ENCODE measurements at regions not wholly inside any gene's neighbourhood (a gene's known extent, or its start where the extent isn't known, plus 50 kb on each side); places are given as distances from the start of the nearest gene placed in this dataset.
"Not testable (repeated sequence)": the region's sequence is repeated elsewhere in the genome, so short reads cannot be mapped to it uniquely, and the experiment has no call there.

DNA sequence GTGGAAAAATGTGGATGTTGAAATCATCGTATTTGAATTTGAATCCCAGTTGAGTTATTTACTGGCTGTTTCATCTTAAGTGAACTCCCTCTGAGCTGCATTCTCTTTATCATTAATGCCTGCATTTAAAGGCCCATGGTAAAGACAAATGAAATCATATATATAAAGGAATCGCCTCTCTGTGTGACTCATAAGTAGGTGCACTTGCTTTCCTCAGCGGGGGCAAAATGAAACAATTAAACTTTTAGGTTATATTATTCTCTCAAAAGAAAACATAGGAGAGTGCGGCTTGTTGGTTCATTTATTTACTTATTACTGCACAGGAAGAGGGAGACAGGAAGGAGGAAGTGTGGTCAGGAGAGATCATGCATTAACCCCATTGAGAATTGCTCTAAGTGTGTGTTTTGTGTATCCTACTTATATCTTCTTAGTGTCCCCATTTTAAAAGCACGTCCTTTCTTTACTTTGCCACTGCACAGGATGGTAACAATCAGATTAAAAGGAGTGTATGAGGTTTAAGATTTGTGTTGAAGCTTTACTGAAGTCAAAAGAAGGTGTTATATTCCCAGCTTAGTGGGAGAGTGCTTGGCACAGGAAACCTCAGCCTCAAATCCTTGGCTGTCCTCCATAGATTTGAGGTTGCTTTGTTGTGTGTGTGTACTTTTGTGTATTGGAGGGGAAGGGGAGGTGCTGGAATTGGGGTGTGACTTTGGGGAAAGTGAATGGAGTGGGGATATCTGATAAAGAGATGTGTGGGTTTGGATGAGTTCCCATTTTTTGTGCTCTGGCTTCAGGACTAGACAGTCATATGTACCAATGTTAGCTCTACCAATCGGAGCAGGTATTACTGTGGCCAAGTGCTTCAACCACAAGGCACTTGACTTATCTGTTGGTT is 595.8 kb upstream of the NR2F2 start:
- DNase-seq, result no peak

DNA sequence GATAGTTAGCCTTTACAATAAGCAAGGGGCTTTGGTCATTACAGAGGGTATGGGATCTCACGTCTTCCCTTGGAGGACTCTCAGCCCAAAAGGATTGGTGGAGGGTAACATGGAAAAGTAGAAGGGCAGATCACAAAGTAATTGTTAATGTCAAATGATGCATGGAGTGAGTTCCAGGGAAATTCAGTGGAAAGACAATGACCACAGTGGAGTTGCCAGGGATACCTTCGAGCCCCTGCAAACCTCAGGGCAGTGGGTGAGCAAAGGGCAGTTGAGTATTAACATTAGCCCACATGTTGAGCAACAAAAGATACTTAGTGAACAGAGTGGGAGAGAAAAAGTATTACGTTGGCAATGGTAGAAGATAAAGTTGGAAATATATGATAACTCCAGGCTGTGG is 593.4 kb upstream of the NR2F2 start:
- no peak for DNase-seq

DNA sequence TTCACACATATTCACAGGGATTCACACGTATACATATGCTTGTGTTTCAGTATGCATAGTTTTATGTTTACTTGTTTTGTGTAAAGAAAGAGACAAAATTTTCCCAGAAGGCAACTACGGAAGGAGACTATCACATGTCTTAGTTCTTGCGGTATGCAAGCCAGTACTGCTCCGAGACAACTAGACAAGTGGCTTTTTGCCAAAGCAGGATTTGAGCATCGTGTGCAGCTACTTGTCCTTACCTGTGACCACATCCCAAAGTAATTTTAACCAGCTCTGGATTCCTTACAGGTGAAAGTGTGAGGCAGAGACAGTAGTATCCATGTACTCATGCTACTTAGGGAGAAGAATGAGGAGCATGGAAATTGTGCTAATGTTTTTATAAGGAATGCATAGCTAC is 591.4 kb upstream of the NR2F2 start:
- no peak for DNase-seq

DNA sequence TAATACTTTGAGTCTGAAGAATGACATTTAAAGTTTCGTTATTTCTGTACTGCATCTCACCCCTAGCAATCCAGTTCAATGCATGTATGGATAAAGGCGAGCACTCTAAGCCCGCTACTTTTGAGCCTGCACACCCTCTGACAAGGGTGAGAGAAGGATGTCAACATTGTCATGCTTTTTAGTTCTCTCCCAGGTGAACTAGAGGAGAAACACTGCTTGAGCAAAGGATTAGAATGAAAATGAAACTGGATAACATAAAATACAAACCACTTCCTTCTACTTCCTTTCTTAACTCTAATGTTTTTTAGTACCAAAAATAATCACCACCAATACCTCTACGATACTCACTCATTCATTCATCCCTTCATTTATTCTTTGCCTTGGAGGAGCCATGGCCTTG is 588.7 kb upstream of the NR2F2 start:
- no peak for DNase-seq

DNA sequence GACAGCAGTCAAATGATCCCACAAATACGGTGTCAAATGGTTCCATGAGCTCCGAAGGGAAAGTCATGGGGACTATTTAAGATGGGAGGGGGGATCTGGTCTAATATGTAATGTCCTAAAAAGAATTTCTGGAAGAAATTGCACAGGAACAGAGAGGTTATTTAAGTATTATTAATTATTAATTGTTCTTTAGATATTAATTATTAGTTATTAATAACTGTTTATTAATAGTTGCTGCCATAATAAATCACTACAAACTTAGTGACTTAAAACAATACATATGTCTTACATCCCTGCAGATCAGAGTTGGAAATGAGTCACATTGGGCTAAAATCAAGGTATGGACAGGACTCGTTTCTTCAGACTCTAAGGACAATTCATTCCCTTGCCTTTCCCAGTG is 588.2 kb upstream of the NR2F2 start:
- DNase-seq, result no peak

DNA sequence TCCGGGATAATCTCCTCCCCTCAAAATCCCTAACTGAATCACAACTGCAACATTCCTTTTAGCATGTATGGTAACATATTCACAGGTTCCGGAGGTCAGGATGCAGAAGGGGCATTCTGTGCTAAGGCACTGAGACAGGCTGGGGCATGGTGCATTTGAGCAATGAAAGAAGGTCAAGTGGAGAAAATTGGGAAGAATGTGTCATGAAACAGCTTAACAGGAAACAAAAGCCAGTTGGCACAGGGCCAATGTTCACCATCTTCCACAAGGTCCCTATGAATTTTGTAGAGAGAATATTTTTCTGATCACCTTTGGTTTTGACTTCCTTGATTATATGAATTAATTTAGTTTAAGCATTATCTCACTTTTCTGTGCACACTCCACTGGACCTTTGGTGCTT is 587.7 kb upstream of the NR2F2 start:
- no peak for DNase-seq

DNA sequence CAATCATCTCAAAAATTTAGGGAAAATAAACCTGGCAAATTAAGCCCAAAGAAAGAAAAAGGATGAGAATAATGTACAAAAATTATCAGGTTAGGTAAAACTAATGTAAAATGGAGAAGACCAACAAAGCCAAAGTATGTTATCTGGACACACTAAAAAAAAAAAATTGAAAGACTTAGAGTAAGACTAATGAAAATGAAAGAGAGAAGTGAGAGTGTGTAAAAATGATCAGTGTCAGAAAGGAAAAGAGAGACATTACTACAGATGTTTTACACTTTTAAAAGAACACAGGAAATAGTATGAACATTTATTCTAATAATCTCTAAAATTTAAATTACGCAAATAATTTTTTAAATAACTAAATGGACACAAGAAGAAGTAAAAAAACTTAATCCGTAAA is 573.3 kb upstream of the NR2F2 start:
- DNase-seq, result no peak

DNA sequence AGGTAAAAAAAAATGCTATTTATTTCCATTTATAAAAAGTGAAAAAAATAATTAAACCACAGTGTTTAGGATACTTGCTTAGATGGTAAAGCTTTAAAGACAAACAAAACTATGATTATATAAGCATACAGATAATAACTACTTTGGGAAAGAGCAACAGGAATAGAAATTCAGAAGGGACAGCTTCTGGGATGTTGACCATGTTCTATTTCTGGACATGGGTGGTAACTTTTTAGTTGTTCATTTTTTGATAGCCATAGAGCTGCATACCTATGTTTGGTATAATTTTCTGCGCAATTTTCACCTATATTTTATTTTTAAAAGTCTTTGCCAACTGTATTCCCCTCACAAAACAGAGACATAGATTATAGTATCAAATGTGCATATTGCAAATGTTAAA is 572.0 kb upstream of the NR2F2 start:
- no peak for DNase-seq

DNA sequence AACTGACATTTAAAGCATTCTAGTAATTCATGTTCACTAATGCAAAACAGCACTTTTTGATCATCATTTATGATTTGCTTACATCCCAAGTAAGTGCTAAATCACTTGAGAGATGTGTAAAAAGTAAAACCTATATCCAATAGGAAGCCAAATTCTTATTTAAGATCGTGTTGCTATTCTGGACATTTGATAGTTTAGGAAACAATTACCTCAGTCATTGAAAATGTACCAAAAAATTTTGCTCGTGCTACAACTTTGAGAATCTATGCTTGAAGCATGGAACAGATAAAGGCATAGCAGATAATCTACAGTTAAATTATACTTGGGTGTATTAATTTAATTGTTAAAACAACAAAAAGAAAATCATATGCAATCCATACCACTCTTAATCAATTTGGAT is 571.6 kb upstream of the NR2F2 start:
- DNase-seq, result no peak

DNA sequence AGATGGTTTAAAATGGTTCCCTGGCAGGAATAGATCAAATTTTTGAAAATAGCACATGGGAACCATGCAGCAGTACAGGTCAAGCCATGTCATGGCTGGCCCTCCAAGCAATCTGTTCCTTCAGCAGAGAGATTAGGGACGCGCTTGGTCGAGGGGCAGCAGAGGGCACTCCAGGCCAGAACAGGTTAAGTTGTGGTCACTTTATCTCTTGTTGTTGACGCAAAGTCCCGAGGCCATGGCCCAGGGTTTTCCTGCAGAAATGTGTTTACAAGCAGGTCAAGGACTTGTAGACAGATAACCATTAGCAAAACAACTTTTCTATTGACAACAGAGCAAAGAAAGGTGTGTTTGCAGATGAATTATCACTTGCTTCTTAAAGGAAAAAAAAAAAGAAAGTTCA is 570.0 kb upstream of the NR2F2 start:
- no peak for DNase-seq

DNA sequence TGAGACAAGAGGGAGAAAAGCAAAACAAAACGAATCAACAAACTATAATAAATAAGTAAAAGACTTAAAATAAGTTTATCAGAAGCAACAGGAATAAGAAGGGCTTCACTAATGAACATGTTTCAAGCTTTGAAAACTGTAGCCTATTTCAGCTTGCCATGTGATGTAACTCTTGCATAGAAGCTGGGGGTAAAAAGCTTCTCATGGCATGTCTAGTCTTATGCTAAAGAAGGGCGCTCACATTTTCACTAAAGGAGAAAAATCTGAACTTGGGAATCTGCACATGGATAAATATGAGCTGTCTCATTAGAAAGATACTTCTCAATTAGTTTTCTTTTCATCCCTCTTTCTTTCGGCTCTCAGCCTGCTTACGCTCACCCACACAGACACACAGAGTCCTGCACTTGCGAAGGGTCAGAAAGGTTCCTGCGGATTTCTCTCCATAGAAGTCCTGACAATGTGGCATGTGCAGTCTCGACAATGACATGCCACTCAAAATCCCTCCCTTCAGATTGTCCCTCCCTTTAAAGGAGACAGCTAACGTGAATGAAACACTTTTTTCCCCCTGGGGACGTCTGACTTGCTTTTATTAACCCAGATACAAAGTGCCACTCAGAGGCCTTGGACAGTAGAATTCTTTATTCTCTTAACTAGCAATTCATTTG is 568.9 kb upstream of the NR2F2 start:
- DNase-seq, result no peak

DNA sequence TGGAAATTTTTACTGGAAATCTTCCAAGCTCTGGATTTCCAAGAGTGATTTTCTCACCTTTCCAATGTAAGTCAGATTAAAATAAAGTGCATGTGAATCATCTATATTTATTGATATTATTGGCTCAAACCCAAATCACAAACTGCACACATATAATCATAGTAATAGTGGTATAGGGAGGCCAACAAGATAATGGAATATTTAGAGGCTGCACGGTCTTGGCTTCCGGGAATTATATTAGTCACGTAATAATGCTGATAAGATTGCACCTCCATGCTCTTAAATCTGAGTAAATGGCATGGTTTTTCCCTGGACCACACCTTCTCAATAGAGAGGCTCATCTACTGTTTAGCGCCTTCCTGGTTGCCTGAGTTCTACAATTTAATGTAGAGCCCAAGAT is 567.1 kb upstream of the NR2F2 start:
- no peak for DNase-seq

DNA sequence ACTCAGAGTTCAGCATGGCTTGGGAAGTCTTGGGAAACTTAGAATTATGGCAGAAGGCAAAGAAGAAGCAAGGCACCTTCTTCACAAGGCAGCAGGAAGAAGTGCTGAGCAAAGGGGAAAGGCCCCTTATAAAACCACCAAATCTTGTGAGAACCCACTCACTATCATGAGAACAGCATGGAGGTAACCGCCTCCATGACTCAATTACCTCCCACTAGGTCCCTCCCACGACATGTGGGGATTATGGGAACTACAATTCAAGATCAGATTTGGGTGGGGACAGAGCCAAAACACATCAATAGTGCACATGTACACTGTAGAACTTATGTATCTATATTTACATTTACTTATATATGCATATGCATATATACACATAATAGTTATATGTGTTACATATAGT is 565.3 kb upstream of the NR2F2 start:
- no peak for DNase-seq

DNA sequence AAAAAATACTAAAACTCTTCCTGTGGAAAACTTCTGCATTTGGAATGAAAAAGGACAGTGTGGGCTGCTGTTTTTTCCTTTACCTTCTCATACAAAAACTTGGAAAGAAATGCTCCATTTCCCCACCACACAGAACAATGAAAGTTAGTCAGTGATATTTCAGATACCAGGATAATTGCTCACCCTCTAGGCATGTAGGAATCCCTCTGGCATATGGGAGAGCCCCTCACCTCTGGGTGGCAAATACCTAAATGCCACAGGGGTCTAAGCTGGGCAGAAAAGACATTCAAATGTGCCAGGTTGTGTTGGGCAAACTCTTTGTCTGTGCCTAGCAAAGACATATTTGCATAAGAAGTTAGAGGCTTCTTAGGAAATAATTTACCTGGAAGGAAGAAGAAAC is 560.3 kb upstream of the NR2F2 start:
- no peak for DNase-seq

DNA sequence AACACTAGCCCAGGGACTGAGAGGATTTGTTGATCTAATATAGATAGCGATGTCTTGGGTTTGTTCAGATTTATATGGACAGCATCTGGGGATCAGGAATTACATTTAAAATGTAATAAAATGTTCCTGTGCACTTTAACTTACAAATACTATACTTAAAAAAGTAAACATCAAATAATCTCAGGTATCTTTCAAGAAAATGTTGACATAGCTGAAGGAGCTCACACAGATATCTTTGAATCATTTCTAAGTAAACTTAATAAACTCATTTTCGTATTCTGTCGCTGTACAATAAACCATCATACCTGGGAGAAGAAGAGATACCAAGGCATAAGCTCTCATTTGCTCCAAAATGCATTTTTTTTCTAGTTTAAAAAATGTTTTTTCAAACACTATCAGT is 557.5 kb upstream of the NR2F2 start:
- no peak for DNase-seq

DNA sequence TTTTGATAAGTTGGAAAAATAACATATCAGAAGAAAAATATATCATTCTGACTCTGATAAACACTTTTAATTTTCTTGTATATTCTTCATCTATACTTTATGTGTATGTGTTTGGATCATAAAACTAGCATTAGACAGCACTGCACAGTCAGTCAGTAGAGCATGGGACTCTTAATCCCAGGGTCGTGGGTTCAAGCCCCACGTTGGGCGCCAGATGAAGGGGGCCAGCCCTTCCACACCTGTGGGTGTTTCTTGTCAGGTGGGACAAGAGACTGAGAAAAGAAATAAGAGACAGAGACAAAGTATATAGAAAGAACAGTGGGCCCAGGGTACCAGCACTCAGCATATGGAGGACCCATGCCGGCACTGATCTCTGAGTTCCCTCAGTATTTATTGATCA is 546.0 kb upstream of the NR2F2 start:
- no peak for DNase-seq

DNA sequence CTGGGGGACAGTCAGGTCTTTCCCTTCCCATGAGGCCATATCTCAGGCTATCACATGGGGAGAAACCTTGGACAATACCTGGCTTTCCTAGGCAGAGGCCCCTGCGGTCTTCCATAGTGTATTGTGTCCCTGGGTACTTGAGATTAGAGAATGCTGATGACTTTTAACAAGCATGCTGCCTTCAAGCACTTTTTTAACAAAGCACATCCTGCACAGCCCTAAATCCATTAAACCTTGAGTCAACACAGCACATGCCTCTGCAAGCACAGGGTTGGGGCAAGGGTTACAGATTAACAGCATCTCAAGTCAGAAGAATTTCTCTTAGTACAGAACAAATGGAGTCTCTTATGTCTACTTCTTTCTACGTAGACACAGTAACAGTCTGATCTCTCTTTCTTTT is 545.2 kb upstream of the NR2F2 start:
- not testable (repeated sequence) for DNase-seq

DNA sequence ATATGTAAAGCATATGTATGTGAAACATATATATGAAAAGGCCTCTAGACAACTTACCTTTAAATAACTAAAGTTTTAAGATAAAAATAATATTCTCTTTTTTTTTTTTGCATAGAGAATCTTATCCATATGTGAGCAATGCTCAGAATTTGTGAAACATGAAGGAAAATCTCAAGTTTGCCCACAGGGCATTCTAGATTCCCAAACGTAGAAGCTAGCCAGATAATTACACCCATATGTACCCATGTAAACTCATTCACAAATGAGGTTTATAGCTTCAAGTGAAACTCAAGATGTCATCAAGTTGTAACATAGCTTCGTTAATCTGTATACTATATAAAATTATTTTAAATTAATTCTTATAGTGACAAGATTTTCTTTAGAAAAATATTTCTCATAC is 537.3 kb upstream of the NR2F2 start:
- no peak for DNase-seq

DNA sequence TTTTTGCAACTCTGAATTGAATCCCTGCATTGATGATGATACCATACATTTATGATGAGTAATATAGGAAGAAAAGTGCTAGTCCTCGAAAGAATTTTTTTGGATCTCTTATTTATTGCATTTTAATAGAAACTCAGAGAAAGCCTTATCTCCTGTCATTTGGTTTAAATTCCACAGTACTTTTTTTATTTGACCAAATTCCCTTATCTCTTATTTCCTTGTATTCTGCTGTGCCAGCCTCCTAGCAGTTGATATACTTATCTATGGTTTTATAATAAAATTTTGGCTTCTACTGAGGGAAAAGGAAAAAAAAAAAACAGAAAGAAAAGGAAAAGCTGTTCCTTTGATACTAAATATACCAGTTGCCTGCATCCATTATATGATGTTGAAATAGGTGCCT is 535.1 kb upstream of the NR2F2 start:
- DNase-seq, result no peak

DNA sequence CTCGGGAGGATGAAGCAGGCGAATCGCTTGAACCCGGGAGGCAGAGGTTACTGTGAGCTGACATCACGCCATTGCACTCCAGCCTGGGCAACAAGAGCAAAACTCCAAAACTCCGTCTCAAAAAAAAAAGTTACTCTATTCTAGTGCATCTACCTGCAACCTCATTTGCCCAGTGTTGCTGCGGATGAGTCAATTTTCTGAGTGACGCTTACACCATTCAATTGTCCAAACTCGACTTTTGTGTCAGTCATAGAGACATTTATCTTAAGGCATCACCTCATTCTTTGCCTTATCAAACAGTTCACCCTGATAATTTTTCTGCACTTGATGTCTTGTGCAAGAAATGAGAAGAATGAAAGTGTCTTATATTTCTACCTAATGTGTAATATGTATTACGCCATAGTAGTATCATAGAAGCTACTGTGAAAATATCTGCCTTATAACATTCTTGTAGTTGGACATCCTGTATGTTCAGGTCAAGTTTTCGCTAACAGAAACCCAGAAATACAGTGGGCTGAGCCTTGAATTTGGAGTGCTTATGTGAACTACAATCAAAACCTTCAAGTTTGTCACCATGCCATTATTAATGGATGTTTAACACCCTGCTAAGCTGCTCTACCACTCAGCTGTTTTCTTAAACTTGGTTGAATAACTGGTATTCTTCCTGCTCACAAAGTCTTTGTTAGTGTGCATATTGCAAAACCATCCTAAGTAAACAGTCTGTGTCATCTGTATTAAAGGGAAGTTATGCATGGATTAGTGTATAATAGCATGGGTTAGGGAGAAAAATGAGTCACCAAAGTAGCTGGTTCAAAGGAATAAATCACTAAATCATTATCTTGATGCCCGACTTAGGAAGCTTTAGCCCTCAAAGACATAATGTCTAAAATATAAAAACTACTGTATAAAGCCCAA is 531.0 kb upstream of the NR2F2 start:
- DNase-seq, result no peak

DNA sequence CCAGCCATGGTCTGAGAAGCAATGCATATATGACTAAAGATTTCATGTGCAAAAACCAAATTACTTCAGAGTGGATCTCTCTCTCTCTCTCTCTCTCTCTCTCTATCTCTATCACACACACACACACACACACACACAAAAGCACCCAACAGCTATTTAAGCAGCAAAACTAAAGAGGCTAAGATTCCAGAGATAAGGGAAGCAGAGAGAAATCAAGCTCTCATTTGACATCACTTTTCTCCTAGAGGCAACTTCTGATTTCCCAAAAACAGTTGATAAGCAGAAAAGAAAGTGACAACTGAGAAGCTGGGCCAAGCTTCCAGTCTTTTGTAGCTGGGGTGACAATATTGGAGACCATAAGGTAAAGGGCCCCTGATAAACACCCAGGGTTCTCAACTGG is 526.0 kb upstream of the NR2F2 start:
- DNase-seq, result no peak

DNA sequence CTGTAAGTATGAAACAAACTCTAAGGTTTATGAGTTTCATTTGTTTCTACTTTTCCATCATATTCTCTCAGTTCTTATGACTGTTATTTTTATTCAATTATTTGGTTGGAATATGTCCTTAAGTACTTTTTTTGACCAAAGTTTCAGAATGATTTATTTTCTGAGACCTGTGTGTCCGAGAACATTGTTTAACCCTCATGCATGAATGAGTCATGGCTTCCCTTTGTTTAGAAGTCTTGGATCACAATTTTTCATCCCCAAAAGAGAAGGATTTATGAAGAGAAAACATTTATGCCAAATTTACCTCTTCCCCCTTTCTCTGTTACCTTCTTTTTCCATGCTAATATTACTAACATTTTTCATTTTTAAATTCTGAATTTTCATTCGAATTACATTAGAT is 518.0 kb upstream of the NR2F2 start:
- no peak for DNase-seq

DNA sequence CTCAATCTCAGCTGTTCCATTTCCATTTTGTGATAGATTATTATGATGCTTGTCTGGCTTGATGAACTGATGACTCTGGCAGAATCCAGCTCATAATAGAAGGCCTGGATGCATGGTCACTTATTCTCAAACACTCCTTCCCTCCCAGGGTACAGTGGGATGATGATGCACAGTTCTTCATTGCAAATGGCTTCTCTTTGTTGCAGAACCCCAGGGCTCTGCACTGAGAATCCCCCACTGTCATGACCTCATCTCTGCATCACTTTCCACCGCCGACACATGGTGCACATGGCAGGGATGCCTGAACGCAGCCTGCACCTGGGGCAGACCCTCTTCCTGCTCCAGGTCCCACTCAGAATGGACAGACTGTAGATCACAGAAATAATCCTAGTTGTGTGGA is 515.6 kb upstream of the NR2F2 start:
- no peak for DNase-seq

DNA sequence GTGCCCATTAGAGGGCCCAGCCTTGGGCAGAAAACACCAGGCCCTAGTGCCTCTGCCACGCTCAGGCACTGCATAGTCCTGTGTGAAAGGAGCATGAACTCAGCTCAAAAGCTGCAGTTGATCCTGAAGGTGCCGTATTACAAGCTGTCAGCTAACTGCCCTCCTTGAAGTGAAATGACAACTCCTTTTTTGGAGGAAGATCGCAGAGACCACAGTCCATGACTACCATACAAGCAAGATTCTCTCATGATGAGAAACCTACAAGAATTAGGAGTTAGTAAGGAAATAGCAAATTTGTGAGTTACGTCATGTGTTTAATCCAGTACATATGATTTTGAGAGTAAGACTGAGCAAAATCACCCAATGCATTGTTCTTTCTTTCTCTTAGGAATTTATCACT is 513.9 kb upstream of the NR2F2 start:
- DNase-seq, result no peak
